NOMO-1 treated with DMSO at 0.1 percent for 48 hours (cell line): ENCODE measurements at regions not wholly inside any gene's neighbourhood (a gene's known extent, or its start where the extent isn't known, plus 50 kb on each side); places are given as distances from the start of the nearest gene placed in this dataset.

ENCODE experiments used
- DNase-seq: peaks from one replicate; lab custom pipeline; 2025; ENCODE audit not compliant: unreplicated experiment; lab: John Stamatoyannopoulos, UW

- DNase-seq = no peak
These were observed 1039.2 kb upstream of the GOT2 start for GRCh38 chr16:59773330-59773729.

DNA sequence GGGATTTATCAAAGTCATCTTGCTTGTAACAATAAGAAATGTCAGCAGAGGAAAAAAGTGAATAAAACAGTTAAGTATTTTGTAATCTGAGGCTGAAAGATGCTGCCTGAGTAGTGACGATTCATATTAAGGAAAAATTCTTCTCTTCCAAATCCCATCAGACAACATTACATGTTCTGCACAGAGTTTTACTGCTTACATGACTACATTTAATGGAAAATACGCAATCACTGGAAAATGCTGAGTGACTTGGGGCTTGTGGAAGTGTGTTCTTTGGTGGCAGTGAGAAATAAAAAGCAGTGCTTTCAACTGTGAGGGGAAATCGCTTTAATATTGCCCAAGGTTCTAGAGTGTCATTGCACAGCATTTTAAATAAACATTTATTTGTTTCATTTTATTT lies 1025.2 kb upstream of the GOT2 start:
- DNase-seq = no peak

DNA sequence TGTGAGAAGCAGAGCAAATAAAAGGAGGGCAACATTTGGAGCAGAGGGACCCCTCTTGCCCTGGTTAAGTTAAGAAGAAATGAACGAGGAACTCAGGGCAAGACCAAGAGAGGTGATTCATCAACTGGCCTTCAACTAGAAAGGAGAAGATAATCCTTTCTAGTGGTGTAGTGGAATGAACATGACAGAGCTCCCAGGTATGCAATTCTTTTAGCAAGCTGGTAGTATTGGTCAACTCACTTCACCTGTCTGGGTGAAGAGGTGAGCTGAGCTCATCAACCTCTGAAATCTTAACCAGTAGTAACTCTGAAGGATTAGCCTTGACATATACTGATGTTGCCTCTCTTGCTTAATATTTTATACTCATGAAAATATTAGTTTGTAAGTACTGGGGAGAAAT lies 1024.7 kb upstream of the GOT2 start:
- no peak for DNase-seq

DNA sequence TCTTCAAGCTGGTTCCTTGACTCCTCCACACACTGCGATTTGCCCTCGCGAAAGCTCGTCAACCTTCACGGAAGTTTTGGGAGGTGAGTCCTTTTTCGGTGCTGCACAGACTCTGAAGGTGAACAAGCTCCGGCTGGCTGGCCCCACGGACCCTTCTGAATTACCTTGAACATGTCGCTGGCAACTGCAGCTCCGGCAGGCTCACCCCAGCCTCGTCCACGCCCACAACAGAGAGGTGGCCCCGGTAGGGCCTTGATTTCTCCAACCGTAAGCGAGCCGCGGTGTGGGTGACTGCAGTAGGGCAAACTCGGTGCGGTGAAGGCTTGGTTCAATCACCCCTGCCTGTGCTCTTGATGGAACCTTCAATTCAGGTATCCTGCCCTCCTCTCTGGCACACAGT lies 1020.7 kb upstream of the GOT2 start:
- DNase-seq = no peak

GRCh38 chr16:59749662-59750336 lies 1015.7 kb upstream of the GOT2 start:
- no peak for DNase-seq

DNA sequence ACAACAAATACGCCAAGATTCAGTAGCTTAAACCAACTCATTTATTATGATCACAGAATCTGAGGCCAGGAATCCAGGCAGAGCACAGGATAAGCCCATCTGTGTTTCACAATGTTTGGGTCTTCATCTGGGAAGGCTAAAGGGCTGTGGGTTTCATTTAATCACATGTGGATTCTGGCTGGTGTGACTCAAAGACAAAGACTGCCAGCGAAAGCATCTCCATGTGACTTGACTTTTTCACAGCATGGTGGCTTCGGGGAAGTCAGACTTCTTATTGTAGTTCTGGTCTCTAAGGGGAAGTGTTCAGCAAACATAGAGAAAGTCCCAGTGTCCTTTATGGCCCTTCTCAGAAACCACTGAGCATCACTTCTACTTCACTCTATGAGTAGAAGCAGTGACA lies 1014.4 kb upstream of the GOT2 start:
- no peak for DNase-seq

- no peak for DNase-seq
These were observed 1009.4 kb upstream of the GOT2 start for GRCh38 chr16:59743504-59743903.

GRCh38 chr16:59740858-59741257 lies 1006.7 kb upstream of the GOT2 start:
- no peak for DNase-seq

- no peak for DNase-seq
These were observed 1003.2 kb upstream of the GOT2 start for GRCh38 chr16:59737274-59737673.

DNA sequence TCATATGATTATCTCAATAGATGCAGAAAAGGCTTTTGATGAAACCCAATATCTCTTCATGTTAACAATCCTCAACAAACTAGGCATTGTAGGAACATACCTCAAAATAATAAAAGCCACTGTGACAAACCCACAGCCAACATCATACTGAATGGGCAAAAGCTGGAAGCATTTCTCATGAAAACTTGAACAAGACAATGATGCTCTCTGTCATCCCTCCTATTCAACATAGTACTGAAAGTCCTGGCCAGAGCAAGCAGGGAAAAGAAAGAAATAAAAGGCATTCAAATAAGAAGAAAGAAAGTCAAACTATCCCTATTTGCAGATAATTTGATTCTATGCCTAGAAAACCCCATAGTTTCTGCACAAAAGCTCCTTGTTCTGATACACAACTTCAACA lies 999.2 kb upstream of the GOT2 start:
- no peak for DNase-seq

DNA sequence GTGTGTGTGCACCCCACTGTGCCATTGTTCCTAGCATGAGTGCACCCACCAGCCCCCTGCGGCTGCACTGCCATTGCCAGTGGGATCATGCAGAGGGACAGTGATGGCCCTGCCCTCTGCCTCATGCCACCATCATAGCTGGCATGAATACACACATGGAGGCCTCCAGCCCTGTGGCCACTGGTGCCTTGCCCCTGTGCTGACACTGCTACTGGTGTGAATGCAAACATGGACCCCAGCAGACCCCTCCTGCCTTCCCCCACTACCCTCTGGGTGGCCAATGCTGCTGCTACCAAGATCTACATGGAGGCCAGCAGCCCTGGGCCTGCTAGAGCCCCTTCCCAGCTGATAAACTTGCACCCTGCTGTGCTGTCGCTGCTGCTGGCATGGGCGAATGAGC lies 995.5 kb upstream of the GOT2 start:
- no peak for DNase-seq

- DNase-seq = no peak
These were observed 985.0 kb upstream of the GOT2 start for GRCh38 chr16:59719121-59719520.

DNA sequence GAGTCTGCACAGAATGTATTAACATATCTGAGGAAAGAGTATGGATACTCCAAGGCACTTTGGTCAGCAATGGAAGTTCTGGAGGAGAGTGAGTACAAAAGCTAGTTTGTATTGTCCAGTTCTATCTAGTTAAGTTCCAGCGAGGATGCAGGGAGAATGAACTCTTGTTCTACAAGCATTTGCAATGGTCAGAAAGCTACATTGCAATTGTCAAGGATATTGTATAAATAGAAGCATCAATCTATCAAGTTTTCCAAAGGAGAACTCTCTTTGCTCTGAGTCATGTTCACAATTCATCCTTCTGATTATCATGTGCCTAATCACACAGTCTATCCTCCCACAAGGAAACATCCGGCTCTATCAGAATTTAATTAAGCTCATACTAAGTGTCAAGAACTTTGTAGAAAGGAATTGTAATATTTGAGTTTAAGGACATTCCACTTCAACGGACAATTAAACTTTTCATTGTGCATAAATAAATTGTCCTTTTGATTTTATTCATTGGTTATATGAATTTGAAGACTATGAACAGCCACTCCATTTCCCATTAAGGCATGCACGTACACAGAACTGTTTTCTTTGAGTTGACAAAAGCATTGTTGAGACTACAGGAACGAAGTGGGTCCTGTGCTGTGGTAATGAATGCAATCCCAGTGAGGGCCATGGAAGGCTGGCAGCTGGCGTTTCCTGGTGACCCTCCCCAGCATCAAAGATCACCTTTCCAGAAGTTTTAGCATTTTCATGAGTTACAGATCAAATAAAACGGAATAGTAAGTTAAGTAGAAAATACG lies 973.5 kb upstream of the GOT2 start:
- DNase-seq = no peak

- DNase-seq = no peak
These were observed 968.1 kb upstream of the GOT2 start for GRCh38 chr16:59701963-59702930.

- no peak for DNase-seq
These were observed 965.7 kb upstream of the GOT2 start for GRCh38 chr16:59699786-59700185.

DNA sequence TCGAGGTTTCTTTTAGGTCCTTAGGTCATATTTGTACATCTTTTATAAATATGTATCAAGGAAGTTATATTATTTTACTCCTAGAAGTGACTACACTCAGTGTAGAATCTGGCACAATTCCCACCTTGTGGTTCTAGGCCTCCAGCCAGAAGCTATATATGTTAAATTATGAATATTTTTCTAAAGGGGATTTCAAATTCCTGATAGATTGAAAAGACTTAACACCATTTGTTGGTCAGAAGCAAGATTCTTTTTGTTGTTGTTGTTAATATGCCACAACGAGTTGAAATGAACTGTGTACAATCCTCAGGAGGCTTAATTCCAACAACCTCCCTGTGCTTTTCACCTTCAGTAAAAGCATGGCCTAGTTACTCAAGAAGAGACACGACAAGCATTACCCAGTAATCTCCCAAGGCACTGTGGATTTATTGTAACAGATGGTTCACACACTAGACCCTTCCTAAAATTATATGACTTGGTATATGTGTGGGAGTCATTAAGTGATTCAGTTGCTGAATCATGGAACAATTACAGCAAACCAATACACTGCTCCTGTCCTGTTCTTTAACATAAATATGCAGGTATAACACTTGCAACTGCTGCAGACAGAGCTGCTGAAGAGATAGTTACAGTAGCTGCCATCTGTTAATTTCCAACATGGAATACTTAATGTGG lies 964.4 kb upstream of the GOT2 start:
- DNase-seq = no peak

DNA sequence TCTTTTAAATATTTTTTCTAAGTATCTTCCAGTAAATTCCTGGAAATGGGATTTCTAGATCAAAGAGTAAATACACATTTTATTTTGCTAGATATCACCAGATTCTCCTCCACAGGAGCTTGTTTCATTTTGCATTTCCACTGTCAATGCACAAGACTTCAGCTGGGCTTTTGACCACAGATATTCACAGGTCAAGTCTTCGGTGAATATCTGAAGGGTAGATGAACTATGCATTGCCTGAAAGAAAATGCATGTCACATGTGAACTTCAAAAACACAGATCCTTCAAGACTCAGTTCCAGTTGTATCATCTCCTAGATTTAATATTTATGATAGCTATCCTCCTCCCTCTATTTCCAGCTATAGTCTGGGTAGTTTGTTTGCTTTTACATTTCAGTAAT lies 963.6 kb upstream of the GOT2 start:
- no peak for DNase-seq

- no peak for DNase-seq
These were observed 963.1 kb upstream of the GOT2 start for GRCh38 chr16:59697236-59697635.

- no peak for DNase-seq
These were observed 962.4 kb upstream of the GOT2 start for GRCh38 chr16:59696495-59696894.

GRCh38 chr16:59690216-59690615 lies 956.1 kb upstream of the GOT2 start:
- DNase-seq = no peak

GRCh38 chr16:59688006-59688405 lies 953.9 kb upstream of the GOT2 start:
- no peak for DNase-seq
